COLO668 (cell line): ENCODE measurements at regions not wholly inside any gene's neighbourhood (a gene's known extent, or its start where the extent isn't known, plus 50 kb on each side); places are given as distances from the start of the nearest gene placed in this dataset.

Experiments
- DNase-seq: peaks from one replicate; lab custom pipeline; 2025; ENCODE audit not compliant: unreplicated experiment; lab: John Stamatoyannopoulos, UW

GRCh38 chr11:133586903-133587517 is 54.7 kb upstream of the OPCML start:
- no peak for DNase-seq

GRCh38 chr11:133582750-133583149 is 50.4 kb upstream of the OPCML start:
- no peak for DNase-seq

- DNase-seq = no peak
Measured at GRCh38 chr11:133582326-133582725, 50.0 kb upstream of the OPCML start.
